Upper lobe of left lung (tissue), 4 donors: ENCODE measurements at regions not wholly inside any gene's neighbourhood (a gene's known extent, or its start where the extent isn't known, plus 50 kb on each side); places are given as distances from the start of the nearest gene placed in this dataset.

Source experiments
- EP300 ChIP-seq, 4 donors: sonication (generic); formaldehyde crosslinking; IDR thresholded peaks; one replicate each; pipeline ENCODE4 v1.5.1; 2017; ENCODE audit warnings: antibody characterized with exemption in 4 of 4, control low read depth in 2 of 4
- POLR2A ChIP-seq, 4 donors: fragments of 450-650 bp; IDR thresholded peaks; one replicate each; pipeline ENCODE4 v1.5.1; 2016 to 2017; ENCODE audit warnings: antibody characterized with exemption in 4 of 4, mild to moderate bottlenecking in 2 of 4
- POLR2AphosphoS5 ChIP-seq, 2 donors: sonication (generic); formaldehyde crosslinking; IDR thresholded peaks; one replicate each; pipeline ENCODE4 v1.5.1; 2017; ENCODE audit warnings: antibody characterized with exemption in 2 of 2
- TF ChIP-seq, protein P1 (sequence below), 6 experiments: fragments of 450-650 bp in 4 of 6; fragments of 200-600 bp in 2 of 6; sonication (generic) in 2 of 6; IDR thresholded peaks; one replicate each; pipeline ENCODE4 v1.5.1; 2016 to 2019; ENCODE audit warnings: antibody characterized with exemption in 6 of 6

DNA sequence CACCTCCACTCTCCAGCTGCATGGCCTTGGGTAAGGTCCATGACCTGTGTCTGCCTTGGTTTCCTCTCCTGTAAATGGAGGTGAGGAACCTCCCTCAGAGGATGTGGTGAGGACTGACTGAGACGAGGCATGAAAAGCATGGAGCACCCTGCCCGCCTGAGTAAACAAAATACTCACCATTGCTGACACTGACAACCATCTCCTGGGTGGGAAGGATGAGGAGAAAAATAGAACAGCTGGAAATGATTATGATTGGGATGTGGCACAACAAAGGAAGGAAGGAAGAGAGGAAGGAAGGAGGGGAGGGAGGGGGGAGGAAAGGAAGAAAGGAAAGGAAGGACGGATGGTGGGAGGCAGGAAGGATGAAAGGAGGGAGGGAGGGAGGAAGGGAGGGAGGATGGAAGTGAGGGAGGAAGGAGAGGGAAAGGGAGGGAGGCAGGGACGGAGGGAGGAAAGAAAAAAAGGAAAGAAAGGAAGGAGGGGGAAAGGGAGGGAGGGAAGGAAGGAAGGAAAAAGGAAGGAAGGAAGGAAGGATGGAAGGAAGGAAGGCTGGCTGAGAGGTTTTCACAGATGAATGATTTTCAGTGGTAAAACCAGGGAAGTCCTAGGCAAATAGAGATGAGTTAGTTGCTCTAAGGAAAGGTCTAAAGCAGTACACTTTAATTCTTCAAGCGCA, 276.5 kb upstream of the XYLT1 start:
- TF ChIP-seq, protein P1, sequence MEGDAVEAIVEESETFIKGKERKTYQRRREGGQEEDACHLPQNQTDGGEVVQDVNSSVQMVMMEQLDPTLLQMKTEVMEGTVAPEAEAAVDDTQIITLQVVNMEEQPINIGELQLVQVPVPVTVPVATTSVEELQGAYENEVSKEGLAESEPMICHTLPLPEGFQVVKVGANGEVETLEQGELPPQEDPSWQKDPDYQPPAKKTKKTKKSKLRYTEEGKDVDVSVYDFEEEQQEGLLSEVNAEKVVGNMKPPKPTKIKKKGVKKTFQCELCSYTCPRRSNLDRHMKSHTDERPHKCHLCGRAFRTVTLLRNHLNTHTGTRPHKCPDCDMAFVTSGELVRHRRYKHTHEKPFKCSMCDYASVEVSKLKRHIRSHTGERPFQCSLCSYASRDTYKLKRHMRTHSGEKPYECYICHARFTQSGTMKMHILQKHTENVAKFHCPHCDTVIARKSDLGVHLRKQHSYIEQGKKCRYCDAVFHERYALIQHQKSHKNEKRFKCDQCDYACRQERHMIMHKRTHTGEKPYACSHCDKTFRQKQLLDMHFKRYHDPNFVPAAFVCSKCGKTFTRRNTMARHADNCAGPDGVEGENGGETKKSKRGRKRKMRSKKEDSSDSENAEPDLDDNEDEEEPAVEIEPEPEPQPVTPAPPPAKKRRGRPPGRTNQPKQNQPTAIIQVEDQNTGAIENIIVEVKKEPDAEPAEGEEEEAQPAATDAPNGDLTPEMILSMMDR (IDR thresholded peaks at IDR 0.05): no peak
- TF ChIP-seq POLR2AphosphoS5 (IDR thresholded peaks at IDR 0.05) (no peak), POLR2A (IDR thresholded peaks at IDR 0.05) (no peak), EP300 (IDR thresholded peaks at IDR 0.05) (no peak)
